ENCODE measurements at regions not wholly inside any gene's neighbourhood (a gene's known extent, or its start where the extent isn't known, plus 50 kb on each side); places are given as distances from the start of the nearest gene placed in this dataset.

GRCh38 chr2:12120281-12121150 is 374.1 kb downstream of the LPIN1 start:
- no peak overlapping the region for H3K27ac ChIP-seq (ENCODE audit: low read length)
- ATAC-seq (ENCODE audit: insufficient read depth, low read depth) (peak; percentile 65), DNase-seq (peak; percentile 11)
- no peaks in the 10 kb centered on the region for H4K20me1 ChIP-seq (ENCODE audit: insufficient read depth, low read length)
- H3K36me3 ChIP-seq (ENCODE audit: insufficient read depth, low read length), result no peaks in the 10 kb centered on the region
- no peak overlapping the region for H3K4me2 ChIP-seq (ENCODE audit: insufficient read depth, low read length)
- TF ChIP-seq EZH2 (IDR thresholded peaks at IDR 0.05; ENCODE audit: borderline replicate concordance, low read depth, low read length, severe bottlenecking), result no peak
- no peak for TF ChIP-seq CTCF (IDR thresholded peaks at IDR 0.05; ENCODE audit: borderline replicate concordance, extremely low read depth, low read length, poor library complexity, severe bottlenecking)
- no peaks in the 10 kb centered on the region for H3K27me3 ChIP-seq (ENCODE audit: insufficient read depth, low read length, poor library complexity)
- no peaks in the 10 kb centered on the region for H3K4me1 ChIP-seq (ENCODE audit: insufficient read depth, low read length)
- no peaks in the 10 kb centered on the region for H3K79me2 ChIP-seq (ENCODE audit: insufficient read depth, low read length)
- H3K9ac ChIP-seq (ENCODE audit: low read depth, low read length), result no peak overlapping the region
- no peaks in the 10 kb centered on the region for H3K9me3 ChIP-seq (ENCODE audit: insufficient read depth, low read length, severe bottlenecking)
- H2AFZ ChIP-seq (ENCODE audit: low read depth, low read length), result no peak overlapping the region
- H3K4me3 ChIP-seq (ENCODE audit: low read depth in 1 of 2, low read length in 2 of 2), result no peak overlapping the region

GRCh38 chr2:12124790-12125189 is 378.4 kb downstream of the LPIN1 start:
- Histone ChIP-seq H3K4me1 (ENCODE audit: insufficient read depth, low read length) (peaks cover 18% of the 10 kb centered on the region), H4K20me1 (ENCODE audit: insufficient read depth, low read length) (no peaks in the 10 kb centered on the region), H3K4me2 (ENCODE audit: insufficient read depth, low read length) (no peak overlapping the region), H3K9me3 (ENCODE audit: insufficient read depth, low read length, severe bottlenecking) (peaks cover 4% of the 10 kb centered on the region), H3K36me3 (ENCODE audit: insufficient read depth, low read length) (no peaks in the 10 kb centered on the region), H2AFZ (ENCODE audit: low read depth, low read length) (no peak overlapping the region), H3K79me2 (ENCODE audit: insufficient read depth, low read length) (no peaks in the 10 kb centered on the region), H3K4me3 (ENCODE audit: low read depth in 1 of 2, low read length in 2 of 2) (no peak overlapping the region), H3K27me3 (ENCODE audit: insufficient read depth, low read length, poor library complexity) (no peaks in the 10 kb centered on the region), H3K9ac (ENCODE audit: low read depth, low read length) (no peak overlapping the region), H3K27ac (ENCODE audit: low read length) (no peak overlapping the region)
- TF ChIP-seq EZH2 (IDR thresholded peaks at IDR 0.05; ENCODE audit: borderline replicate concordance, low read depth, low read length, severe bottlenecking) (no peak), CTCF (IDR thresholded peaks at IDR 0.05; ENCODE audit: borderline replicate concordance, extremely low read depth, low read length, poor library complexity, severe bottlenecking) (no peak)
- ATAC-seq (ENCODE audit: insufficient read depth, low read depth) (no peak), DNase-seq (no peak)

- no peak for ATAC-seq (ENCODE audit: insufficient read depth, low read depth)
- no peak for DNase-seq
- H3K27ac ChIP-seq (ENCODE audit: low read length), result peak overlapping the region; percentile 4; the same call in 1 of the 2 replicates
- H3K4me3 ChIP-seq (ENCODE audit: low read depth in 1 of 2, low read length in 2 of 2), result no peak overlapping the region
- no peaks in the 10 kb centered on the region for H4K20me1 ChIP-seq (ENCODE audit: insufficient read depth, low read length)
- H3K4me1 ChIP-seq (ENCODE audit: insufficient read depth, low read length), result peaks cover 18% of the 10 kb centered on the region
- TF ChIP-seq CTCF (IDR thresholded peaks at IDR 0.05; ENCODE audit: borderline replicate concordance, extremely low read depth, low read length, poor library complexity, severe bottlenecking), result no peak
- TF ChIP-seq EZH2 (IDR thresholded peaks at IDR 0.05; ENCODE audit: borderline replicate concordance, low read depth, low read length, severe bottlenecking), result no peak
- H3K27me3 ChIP-seq (ENCODE audit: insufficient read depth, low read length, poor library complexity), result no peaks in the 10 kb centered on the region
- H3K4me2 ChIP-seq (ENCODE audit: insufficient read depth, low read length), result no peak overlapping the region
- no peak overlapping the region for H3K9ac ChIP-seq (ENCODE audit: low read depth, low read length)
- no peaks in the 10 kb centered on the region for H3K36me3 ChIP-seq (ENCODE audit: insufficient read depth, low read length)
- H3K9me3 ChIP-seq (ENCODE audit: insufficient read depth, low read length, severe bottlenecking), result peaks cover 4% of the 10 kb centered on the region
- no peak overlapping the region for H2AFZ ChIP-seq (ENCODE audit: low read depth, low read length)
- H3K79me2 ChIP-seq (ENCODE audit: insufficient read depth, low read length), result no peaks in the 10 kb centered on the region
These were observed 379.9 kb downstream of the LPIN1 start for GRCh38 chr2:12126318-12126717.
